K562 (cell line): ENCODE measurements at regions not wholly inside any gene's neighbourhood (a gene's known extent, or its start where the extent isn't known, plus 50 kb on each side); places are given as distances from the start of the nearest gene placed in this dataset.

Source experiments
- E2F6 ChIP-seq, 2 experiments: IDR thresholded peaks; 2 replicates each; pipeline ENCODE4 v1.6.1; 2011; ENCODE audit warnings: borderline replicate concordance in 1 of 2, control low read depth in 1 of 2, low read depth in 1 of 2, low read length in 1 of 2, mild to moderate bottlenecking in 1 of 2, mixed read lengths in 1 of 2, moderate library complexity in 1 of 2; ENCODE audit not compliant: insufficient read depth in 1 of 2, insufficient read length in 1 of 2, poor library complexity in 1 of 2, severe bottlenecking in 1 of 2; ENCODE audit errors: extremely low read depth in 1 of 2
- ELF4 ChIP-seq: fragments of 450-650 bp; formaldehyde crosslinking; IDR thresholded peaks from 2 replicates; pipeline ENCODE4 v1.4.0; 2022; ENCODE audit warnings: missing genetic modification characterization
- GABPA ChIP-seq: fragments of 200-800 bp; sonication (Bioruptor generic); conservative IDR thresholded peaks from 2 replicates; pipeline ENCODE4 v1.6.1; 2016; ENCODE audit warnings: low read depth, missing genetic modification characterization, missing compliant biosample characterization
- LEF1 ChIP-seq: fragments of 450-650 bp; IDR thresholded peaks from 2 replicates; pipeline ENCODE4 v1.6.1; 2016; ENCODE audit warnings: mild to moderate bottlenecking
- ZC3H4 ChIP-seq: sonication (generic); formaldehyde crosslinking; IDR thresholded peaks from 2 replicates; pipeline ENCODE4 v1.9.0; 2021; ENCODE audit warnings: missing genetic modification reagents, borderline replicate concordance
- ZNF24 ChIP-seq: fragments of 450-650 bp; IDR thresholded peaks from 2 replicates; pipeline ENCODE4 v1.6.1; 2016
- ZNF318 ChIP-seq, 2 experiments: fragments of 450-650 bp; IDR thresholded peaks; 2 replicates each; pipeline ENCODE4 v1.6.1; 2016; ENCODE audit warnings: mild to moderate bottlenecking in 2 of 2, borderline replicate concordance in 1 of 2, low read depth in 1 of 2, moderate library complexity in 1 of 2
- ZNF347 ChIP-seq: fragments of 450-650 bp; formaldehyde crosslinking; IDR thresholded peaks from 2 replicates; pipeline ENCODE4 v1.4.0; 2020; ENCODE audit warnings: low read depth, mild to moderate bottlenecking, moderate library complexity
- ZNF830 ChIP-seq: fragments of 250-450 bp; sonication (Bioruptor Pico); IDR thresholded peaks from 2 replicates; pipeline ENCODE4 v1.5.0; 2021; ENCODE audit warnings: mild to moderate bottlenecking
- TF ChIP-seq, protein P1 (sequence below): fragments of 450-650 bp; IDR thresholded peaks from 2 replicates; pipeline ENCODE4 v1.7.1; 2018; ENCODE audit warnings: mild to moderate bottlenecking, low read depth; ENCODE audit not compliant: partially characterized antibody
- TF ChIP-seq, protein P2 (sequence below), 2 experiments: fragments of 450-650 bp in 1 of 2; sonication (generic) in 1 of 2; formaldehyde crosslinking in 1 of 2; IDR thresholded peaks in 1 of 2; conservative IDR thresholded peaks in 1 of 2; 2 replicates each; pipeline versions ENCODE4 v1.6.1 to v1.8.1; 2016 to 2023; ENCODE audit warnings: mild to moderate bottlenecking in 2 of 2, moderate library complexity in 2 of 2, inconsistent platforms in 1 of 2, missing genetic modification reagents in 1 of 2
- TF ChIP-seq, protein P3 (sequence below): fragments of 250-450 bp; sonication (Bioruptor Pico); IDR thresholded peaks from 2 replicates; pipeline ENCODE4 v1.4.0; 2020

DNA sequence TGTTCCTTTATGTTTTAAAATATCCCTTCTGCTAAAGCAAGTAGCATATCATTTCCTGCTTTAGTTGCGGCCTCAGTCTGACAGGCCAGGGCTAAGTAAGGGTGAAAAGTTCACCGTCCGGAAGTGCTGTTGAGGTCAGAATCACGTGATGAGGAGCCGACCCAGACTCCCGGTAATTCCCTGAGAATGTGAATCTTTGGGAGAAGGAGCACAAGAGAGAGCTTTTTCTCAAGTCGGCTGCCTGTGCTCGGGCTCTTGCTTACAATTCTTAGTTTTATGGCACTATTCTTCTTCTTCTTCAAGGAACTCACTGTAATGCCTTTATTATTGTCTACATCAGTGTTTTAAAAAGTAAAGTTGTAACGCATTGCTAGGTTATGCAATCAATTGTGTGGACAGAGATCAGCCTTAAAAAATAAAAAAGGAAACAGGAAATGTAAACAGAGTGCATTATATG lies 309.3 kb downstream of the PRL start (continued):
- TF ChIP-seq ZNF318 (IDR thresholded peaks at IDR 0.05; ENCODE audit: borderline replicate concordance in 1 of 2, low read depth in 1 of 2), result no peak
- no peak for TF ChIP-seq ZNF24
- TF ChIP-seq, protein P1, sequence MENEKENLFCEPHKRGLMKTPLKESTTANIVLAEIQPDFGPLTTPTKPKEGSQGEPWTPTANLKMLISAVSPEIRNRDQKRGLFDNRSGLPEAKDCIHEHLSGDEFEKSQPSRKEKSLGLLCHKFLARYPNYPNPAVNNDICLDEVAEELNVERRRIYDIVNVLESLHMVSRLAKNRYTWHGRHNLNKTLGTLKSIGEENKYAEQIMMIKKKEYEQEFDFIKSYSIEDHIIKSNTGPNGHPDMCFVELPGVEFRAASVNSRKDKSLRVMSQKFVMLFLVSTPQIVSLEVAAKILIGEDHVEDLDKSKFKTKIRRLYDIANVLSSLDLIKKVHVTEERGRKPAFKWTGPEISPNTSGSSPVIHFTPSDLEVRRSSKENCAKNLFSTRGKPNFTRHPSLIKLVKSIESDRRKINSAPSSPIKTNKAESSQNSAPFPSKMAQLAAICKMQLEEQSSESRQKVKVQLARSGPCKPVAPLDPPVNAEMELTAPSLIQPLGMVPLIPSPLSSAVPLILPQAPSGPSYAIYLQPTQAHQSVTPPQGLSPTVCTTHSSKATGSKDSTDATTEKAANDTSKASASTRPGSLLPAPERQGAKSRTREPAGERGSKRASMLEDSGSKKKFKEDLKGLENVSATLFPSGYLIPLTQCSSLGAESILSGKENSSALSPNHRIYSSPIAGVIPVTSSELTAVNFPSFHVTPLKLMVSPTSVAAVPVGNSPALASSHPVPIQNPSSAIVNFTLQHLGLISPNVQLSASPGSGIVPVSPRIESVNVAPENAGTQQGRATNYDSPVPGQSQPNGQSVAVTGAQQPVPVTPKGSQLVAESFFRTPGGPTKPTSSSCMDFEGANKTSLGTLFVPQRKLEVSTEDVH, result no peak
- TF ChIP-seq ELF4 (CRISPR knock-in tag), result no peak
- TF ChIP-seq ZNF347 (CRISPR knock-in tag), result no peak
- TF ChIP-seq GABPA (tag), result peak; percentile 85
- no peak for TF ChIP-seq ZNF830 (CRISPR knock-in tag)
- TF ChIP-seq, protein P2, sequence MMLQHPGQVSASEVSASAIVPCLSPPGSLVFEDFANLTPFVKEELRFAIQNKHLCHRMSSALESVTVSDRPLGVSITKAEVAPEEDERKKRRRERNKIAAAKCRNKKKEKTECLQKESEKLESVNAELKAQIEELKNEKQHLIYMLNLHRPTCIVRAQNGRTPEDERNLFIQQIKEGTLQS (IDR thresholded peaks at IDR 0.05), result peak; percentile 45; the same call in 1 of the 2 replicates
- TF ChIP-seq, protein P2 (CRISPR knock-in tag; conservative IDR thresholded peaks at IDR 0.05), result no peak
- no peak for TF ChIP-seq ZC3H4 (CRISPR knock-in tag)
- TF ChIP-seq LEF1, result peak; percentile 87
- TF ChIP-seq, protein P3, sequence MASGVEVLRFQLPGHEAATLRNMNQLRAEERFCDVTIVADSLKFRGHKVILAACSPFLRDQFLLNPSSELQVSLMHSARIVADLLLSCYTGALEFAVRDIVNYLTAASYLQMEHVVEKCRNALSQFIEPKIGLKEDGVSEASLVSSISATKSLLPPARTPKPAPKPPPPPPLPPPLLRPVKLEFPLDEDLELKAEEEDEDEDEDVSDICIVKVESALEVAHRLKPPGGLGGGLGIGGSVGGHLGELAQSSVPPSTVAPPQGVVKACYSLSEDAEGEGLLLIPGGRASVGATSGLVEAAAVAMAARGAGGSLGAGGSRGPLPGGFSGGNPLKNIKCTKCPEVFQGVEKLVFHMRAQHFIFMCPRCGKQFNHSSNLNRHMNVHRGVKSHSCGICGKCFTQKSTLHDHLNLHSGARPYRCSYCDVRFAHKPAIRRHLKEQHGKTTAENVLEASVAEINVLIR (CRISPR knock-in tag), result peak; percentile 37; the same call in 1 of the 2 replicates
- peak in 1 of 2 experiments; percentile 28 for TF ChIP-seq E2F6 (IDR thresholded peaks at IDR 0.05; ENCODE audit: borderline replicate concordance in 1 of 2, extremely low read depth in 1 of 2, insufficient read depth in 1 of 2, insufficient read length in 1 of 2, low read depth in 1 of 2, low read length in 1 of 2, poor library complexity in 1 of 2, severe bottlenecking in 1 of 2)
